Caki2 (cell line): ENCODE measurements at regions not wholly inside any gene's neighbourhood (a gene's known extent, or its start where the extent isn't known, plus 50 kb on each side); places are given as distances from the start of the nearest gene placed in this dataset.
"Not testable (repeated sequence)": the region's sequence is repeated elsewhere in the genome, so short reads cannot be mapped to it uniquely, and the experiment has no call there.

Experiments
- DNase-seq: peaks from one replicate; pipeline ENCODE4 v3.0.0-alpha.2; 2015; ENCODE audit warnings: low read depth
- in situ Hi-C: cut with HindIII; loops from 2 replicates; pipeline ENCODE4 v1.10.0; 2016; ENCODE audit warnings: low sequenced_read_pairs, low pct_unique_long_range_greater_than_20kb, mixed read lengths

DNA sequence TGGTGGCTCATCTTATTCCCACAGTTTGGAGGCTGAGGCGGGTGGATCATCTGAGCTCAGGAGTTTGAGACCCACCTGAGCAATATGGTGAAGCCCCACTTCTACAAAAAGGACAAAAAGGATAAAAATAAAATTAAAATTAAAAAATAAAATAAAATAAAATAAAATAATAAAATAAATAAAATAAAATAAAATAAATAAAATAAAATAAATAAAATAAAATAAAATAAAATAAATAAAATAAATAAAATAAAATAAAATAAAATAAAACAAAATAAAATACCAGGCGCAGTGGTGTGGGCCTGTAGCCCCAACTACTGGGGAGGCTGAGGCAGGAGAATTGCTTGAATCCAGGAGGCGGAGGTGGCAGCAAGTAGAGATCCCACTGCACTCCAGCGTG is 1307.3 kb downstream of the PCDH9 start:
- in situ Hi-C loops, DNase-seq: not testable (repeated sequence)

DNA sequence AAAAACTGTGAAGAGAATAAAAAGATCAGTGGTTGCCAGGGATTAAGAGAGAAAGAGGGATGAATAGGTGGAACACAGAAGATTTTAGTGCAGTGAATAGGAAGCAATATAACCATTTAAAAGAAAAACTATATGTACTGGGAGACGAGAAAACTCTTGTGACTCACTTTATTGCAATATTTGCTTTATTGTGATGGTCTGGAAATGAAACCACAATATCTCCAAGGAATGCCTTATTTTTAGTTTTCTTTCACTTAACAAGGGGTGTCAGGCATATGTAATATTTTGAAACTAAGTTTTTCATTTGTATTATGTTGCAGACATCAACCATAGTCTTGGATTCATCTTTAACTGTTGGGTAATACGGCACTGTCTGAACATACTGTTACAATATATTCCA is 1308.2 kb downstream of the PCDH9 start:
- DNase-seq = no peak
- in situ Hi-C loops = no loop called here

DNA sequence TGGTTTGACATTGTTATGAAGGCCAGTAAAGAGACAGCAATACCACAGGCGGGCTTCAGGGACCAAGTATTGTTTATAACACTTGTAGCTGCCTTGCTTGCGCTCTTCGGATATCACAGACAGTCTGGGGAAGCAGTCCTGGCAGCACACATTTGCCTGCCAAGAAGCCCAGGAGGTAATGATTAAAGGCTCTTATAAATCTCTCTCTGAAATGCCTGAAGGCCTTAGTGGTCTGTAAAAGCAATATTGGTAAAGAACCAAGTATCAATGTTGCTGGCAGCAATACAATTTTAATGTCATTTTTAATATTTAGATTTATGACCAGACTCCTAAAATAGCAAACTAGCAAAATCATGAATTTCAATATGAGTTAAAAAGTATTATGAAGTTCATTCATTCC is 1312.4 kb downstream of the PCDH9 start:
- no peak for DNase-seq
- in situ Hi-C loops = no loop called here

DNA sequence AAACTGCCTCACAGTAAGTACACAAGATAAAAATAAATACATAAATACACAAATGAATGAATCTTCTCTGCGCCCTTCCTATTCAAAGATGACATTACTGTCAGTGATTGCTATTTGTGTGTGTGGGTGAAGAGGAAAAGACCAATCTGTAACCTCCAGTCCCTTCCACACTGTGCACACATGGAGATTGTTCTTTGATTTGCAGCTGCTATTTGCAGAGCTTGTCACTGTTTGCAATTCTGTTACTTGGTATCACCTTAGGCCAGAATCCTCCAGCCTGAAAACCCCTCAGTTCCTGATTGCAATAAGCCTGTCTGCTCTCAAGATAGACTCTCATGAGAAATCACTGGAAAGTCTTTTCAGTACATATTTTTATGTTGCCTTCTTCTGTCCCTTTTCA is 1314.9 kb downstream of the PCDH9 start:
- in situ Hi-C loops = no loop called here
- DNase-seq = no peak

DNA sequence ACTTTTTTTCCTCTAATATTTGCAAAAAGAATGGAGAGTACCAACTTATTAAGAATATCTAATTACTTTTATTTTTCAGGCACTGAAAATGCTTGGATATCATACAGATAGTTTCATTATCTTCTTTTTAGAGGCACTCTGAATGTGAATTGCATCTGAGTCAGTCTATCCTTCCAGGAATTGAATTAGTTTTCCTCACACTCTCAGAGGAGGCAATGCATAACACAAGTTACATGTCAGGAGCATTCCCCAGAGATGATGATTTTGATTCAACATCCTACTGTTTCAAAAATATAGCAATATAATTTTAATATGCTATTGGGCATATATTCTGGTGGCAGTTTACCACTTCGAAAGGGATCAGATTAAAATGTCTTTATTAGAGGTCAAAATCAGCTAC is 1315.4 kb downstream of the PCDH9 start:
- no peak for DNase-seq
- in situ Hi-C loops = no loop called here

DNA sequence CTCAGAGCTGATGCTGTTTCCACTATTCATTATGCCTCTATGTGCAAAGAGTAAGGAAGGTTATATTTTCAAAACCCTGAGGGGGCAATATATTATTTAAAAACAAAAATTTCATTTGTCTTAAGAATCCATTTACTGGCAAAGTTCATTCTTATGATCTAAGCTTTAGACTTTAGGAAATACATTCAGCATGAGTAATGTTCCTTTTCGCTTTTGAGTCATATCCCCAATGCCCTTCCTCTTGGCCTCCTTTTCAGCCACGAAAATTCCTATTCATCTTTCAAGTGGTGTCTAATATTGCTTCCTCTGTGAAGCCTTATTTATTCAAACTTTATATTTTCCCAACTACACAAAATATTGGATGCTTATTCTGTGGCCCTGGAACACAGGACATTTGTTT is 1317.0 kb downstream of the PCDH9 start:
- in situ Hi-C loops = no loop called here
- no peak for DNase-seq

DNA sequence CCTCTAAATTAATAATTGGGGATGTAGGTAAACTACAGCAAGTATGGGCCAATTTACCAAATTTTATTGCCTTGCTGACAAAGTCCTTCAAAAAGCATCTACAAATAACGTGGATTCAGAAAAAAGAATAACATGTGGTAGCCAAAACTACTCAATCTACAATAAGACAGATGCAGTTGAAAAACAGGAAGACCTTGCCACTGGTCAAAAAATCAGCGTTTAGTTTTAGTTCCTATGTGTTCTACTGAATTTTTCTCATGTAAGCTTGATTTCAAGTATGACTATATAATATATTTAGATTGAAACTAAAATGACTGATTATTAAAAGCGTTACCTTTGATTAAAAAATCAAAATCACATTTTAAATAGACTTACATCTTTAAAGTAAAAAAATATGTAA is 1317.6 kb downstream of the PCDH9 start:
- in situ Hi-C loops = no loop called here
- DNase-seq = no peak

DNA sequence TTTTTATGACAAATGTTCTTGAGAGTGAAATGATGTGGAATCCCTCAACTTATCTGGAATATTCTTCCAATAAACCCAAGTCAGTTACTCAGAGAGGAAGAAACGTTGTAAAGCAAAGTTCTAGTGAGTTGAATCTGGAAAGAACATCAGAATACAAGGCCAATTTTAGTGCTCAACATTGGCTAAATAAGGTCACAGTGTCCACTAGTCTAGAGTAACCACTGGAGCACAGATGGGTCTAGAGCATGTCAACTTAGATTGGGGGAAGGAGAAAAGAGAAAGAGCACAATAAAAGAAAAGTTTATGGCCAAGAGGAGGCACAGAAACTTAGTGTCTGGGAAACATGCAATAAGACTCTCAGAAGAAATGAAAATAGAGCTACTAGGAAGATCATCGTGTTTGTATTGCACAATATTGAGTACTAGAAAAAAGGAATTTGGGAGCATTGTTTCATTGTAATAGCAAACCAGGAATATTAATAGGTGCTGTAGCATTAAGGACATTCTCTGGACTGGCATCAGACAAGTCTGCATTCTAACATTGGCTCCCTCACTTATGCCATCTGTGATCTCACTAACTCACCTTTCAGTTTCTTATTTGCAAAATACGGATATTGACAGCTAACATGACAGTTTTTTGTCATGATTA is 1318.5 kb downstream of the PCDH9 start:
- no peak for DNase-seq
- in situ Hi-C loops = no loop called here

DNA sequence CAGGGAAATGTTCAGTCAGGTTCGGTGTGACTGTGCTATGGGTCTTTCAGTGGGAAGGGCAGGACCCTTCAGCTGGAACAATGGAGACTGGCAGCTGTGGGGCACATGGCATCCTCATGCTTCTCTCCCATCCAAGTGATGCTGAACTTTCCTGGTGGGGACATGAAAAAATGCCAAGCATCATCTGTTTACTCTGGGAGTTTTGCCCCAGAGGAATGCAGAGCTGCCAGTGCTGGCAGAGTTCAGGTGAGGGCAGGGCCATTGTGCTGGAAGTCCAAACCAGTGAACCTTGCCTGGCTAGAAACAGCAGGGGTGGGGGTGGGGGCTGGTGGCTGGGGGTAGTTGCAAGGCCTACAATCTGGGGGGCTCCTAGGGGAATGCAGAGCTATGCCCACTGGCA is 1320.6 kb downstream of the PCDH9 start:
- in situ Hi-C loops = no loop called here

DNA sequence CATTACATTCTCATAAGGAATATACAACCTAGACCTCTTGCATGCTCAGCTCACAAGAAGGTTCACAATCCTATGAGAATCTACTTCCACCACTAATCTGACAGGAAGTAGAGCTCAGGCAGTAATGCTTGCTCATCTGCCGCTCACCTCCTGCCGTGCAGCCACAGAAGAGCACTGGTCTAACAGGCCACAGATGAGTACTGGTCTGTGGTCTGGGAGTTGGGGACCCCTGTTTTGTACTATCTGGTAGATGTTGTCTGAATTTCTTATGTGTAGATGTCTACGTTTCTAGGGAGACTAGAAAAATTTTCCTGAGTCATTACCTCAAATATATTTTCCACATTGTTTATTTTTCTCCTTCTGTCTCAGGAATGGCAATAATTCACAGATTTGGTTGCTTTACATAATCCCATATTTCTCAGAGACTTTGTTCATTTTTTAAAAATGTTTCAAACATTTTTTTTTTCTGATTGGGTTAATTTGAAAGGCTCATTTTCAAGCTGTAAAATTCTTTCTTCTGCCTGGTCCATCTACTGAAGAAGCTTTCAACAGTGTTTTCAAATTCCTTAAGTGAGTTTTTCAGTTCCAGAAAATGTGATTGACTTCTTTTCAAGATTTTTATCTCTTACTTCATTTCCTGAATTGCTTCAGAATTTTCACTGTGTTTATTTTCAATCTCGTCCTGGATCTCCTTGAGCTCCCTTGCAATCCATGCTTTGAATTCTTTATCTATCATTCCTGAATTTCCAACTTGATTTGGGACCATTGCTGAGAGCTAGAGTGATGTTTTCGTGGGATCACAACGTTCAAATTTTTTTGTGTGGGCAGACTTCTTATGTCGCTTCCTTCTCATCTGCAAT is 1322.2 kb downstream of the PCDH9 start:
- in situ Hi-C loops = no loop called here
- no peak for DNase-seq

More for the DNA sequence above, 1320.6 kb downstream of the PCDH9 start:
- DNase-seq = no peak

DNA sequence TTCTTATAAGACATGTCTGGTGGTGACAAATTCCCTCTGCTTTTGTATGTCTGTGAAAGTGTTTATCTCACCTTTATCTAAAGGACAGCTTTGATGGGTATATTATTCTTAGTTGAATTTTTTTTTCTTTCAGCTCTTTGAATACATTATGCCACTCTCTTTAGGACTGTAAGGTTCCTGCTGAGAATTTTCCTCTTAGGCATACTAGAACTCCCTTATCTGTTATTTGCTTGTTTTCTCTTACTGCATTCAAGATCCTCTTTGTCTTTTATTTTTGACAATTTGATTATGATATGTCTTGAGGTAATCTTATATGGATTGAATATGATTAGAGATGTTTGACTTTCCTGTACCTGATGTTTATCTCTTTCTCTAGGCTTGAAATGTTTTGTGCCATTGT is 1328.4 kb downstream of the PCDH9 start:
- in situ Hi-C loops = no loop called here
- DNase-seq = no peak

DNA sequence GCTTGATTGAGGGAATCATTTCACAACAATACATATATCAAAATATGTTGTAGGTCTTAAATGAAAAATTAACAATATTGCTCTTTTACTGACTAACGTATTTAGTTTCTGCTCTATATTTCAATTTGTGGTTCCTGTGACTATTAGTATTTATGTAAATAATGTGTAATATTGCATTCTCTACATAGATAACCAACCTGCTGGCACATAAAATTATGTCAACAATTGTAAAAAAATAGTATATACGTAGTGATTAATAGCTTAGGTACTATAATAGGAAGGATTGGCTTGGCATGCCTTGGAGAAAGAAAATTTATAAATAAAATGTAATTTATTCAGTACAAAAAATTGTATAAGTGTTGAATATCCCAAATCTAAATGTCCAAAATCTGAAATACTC is 1336.1 kb downstream of the PCDH9 start:
- in situ Hi-C loops = no loop called here
- DNase-seq = no peak

DNA sequence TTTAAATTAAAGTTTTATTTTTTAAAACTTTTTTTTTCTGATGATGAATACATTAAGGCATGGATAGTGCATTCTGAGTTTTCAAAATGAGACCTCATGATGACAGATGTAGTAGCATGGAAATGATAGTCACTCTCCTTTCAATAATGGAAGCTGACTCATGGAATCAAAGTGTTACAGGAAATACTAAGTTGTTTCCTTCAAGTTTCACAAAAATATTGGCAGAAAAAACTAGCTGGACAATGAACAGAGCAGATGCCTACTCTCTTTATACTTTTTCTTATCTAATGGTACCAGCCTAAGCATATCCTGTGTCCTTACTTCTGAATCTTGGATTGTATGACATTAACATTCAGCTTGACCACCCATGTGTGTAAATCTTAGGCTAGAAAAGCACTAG is 1337.3 kb downstream of the PCDH9 start:
- in situ Hi-C loops = no loop called here
- DNase-seq = no peak

DNA sequence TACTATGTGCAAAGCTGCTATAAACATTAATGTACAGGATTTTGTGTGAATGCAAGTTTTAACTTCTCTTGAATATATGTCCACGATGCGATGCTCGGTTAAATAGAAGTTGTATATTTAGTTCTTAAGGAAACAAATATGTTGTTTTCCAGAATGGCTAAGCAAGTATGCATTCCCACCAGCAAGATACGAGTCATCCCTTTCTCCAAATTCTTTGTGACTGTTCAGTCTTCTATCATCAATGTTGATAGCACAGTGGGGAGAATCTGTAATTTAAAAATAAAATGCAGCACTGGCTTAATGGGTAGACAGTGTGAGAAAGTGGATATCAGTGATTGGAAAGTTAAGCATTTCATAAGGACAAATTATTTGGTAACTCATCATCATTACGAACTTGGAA is 1340.8 kb downstream of the PCDH9 start:
- DNase-seq = no peak

DNA sequence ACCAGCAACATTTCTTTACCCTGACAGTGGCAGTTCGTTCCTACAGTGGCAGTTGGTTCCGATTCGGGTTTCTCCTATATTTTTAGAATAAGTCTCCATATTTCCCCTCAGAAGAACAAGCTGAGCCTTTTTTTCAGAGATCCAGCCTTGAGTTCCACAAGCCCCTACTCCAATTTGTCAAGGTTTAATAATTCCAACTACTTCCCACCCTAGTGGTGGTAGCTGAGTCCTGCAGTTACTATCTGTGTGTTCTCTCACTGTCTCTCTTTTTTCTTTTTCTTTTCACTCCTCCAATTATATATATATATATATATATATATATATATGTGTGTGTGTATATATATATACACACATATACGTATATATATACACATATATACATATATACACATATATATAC is 1347.3 kb downstream of the PCDH9 start:
- no peak for DNase-seq
- in situ Hi-C loops = no loop called here

More for the DNA sequence above, 1340.8 kb downstream of the PCDH9 start:
- in situ Hi-C loops = no loop called here

DNA sequence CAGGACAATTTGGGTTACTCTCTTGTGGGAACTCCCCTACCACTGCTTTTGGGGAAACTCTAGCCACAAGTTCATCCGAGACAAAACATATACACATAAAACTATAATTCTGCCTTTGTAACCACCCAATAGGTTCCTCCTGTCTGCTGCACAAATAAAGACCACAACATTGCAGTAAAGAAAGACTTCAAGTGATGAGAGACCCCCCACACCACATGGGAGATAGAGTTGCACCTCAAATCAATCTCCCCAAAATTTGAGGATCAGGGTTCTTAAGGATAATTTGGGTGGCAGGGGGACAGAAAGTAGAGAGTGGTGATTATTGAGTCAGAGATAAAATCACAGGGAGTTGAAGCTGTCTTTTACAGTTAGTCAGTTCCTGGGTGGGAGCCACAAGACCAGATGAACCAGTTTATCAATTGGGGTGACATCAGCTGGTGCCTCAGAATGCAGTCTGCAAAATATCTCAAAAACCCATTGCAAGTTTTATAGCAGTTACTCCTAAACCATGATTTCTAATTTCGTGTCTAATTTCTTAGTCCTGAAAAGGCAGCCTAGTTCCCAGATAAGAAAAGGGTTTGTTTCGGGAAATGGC is 1348.5 kb downstream of the PCDH9 start:
- DNase-seq = no peak
- in situ Hi-C loops = no loop called here

DNA sequence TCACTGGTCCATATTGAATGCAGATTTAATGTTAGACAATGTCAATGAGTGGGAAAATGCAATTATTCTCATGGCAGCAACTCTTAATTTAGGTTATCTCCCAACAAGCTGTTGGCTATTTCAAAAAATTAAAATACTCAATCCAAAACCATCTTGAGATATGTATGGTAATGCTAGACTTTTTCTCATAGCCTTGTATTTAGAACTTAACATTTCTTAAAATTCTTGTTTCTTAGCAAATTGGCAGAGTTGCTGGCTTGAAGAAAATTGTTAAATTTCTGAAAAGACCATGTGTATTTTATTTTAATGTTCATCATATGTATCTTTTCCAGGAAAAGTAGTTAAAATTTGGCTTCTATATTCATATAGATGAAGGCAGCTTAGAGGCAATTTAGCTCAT is 1355.1 kb downstream of the PCDH9 start:
- DNase-seq = no peak
- in situ Hi-C loops = no loop called here

DNA sequence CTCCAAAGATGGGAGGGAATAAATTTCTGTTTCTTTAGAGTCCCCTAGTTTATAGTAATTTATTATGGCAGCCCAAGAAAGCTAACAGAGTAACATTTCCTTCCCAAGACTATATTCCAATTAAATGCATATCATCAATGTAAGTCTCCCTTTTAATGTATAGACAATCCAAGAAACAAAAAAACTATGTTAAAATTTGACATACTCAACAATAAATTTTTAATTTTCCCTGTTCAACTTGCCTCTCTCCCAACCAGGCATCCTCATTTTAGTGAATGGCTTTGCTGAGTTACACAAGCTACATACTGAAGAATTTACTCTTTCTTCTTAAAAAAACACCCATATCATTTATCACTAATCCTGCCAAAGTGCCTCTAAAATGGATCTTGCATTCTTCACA is 1357.7 kb downstream of the PCDH9 start:
- in situ Hi-C loops = no loop called here

DNA sequence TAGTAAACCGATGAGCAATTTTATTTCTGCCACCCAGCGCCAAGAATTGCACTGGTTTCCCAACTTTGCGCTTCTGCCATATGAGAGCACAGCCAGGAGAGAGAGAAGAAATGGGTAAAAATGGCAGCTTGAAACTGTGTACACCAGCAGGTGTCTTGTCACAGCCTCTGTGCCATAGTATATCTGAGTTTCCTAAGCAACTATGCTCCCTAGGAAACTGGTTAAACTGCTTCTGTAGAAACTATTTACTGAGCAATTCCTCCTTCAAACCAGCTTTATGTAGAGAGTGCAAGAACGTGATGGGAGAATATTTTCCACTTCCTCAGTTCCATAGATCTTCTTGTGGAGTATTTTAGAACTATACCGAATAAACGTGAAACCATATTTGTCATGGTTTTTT is 1361.3 kb downstream of the PCDH9 start:
- no peak for DNase-seq
- in situ Hi-C loops = no loop called here

More for the DNA sequence above, 1357.7 kb downstream of the PCDH9 start:
- DNase-seq = no peak
